OCI-LY7 (cell line): ENCODE measurements at regions not wholly inside any gene's neighbourhood (a gene's known extent, or its start where the extent isn't known, plus 50 kb on each side); places are given as distances from the start of the nearest gene placed in this dataset.

Source experiments
- BruUV-seq: library from RNA; stranded (reverse); fragments of 400-500 nt; replicated peaks from 2 replicates; lab custom pipeline; 2021; lab: Mats Ljungman, UMichigan
- CTCF ChIA-PET: fragments of 300-600 bp; sonication (Branson Sonifier 250); formaldehyde crosslinking; loops from one replicate; lab custom pipeline; 2022; ENCODE audit warnings: antibody characterized with exemption; ENCODE audit not compliant: unreplicated experiment; lab: Charles Lee
- POLR2A ChIA-PET: fragments of 300-600 bp; sonication (Branson Sonifier 250); formaldehyde crosslinking; loops from one replicate; lab custom pipeline; 2022; ENCODE audit warnings: antibody characterized with exemption; lab: Charles Lee
- DNase-seq: peaks from one replicate; pipeline ENCODE4 v3.0.0-alpha.2; 2015; ENCODE audit warnings: low spot score
- H2AFZ ChIP-seq: fragments of 200-600 bp; sonication (generic), shearing (Covaris generic); 2 replicates; pipeline ENCODE4 v1.6.1; 2014; ENCODE audit warnings: mild to moderate bottlenecking, antibody characterized with exemption, low read length, moderate library complexity
- H3K27ac ChIP-seq: fragments of 200-600 bp; sonication (generic); 2 replicates; pipeline ENCODE4 v1.5.1; 2014; ENCODE audit warnings: mixed run types, low read depth, mild to moderate bottlenecking, moderate library complexity, low read length, inconsistent platforms; ENCODE audit not compliant: poor library complexity, severe bottlenecking
- H3K36me3 ChIP-seq: fragments of 200-600 bp; sonication (generic); 2 replicates; pipeline ENCODE4 v1.6.1; 2014; ENCODE audit warnings: mild to moderate bottlenecking, antibody characterized with exemption, low read length, moderate library complexity, mixed read lengths; ENCODE audit not compliant: insufficient read depth
- H3K4me1 ChIP-seq: fragments of 200-600 bp; sonication (generic); 2 replicates; pipeline ENCODE4 v1.5.1; 2014; ENCODE audit warnings: mild to moderate bottlenecking, low read length; ENCODE audit not compliant: insufficient read depth, poor library complexity, severe bottlenecking
- H3K4me2 ChIP-seq: fragments of 200-600 bp; sonication (generic); 2 replicates; pipeline ENCODE4 v1.6.1; 2014; ENCODE audit warnings: mild to moderate bottlenecking, low read length
- H3K4me3 ChIP-seq: fragments of 200-600 bp; sonication (generic); 2 replicates; pipeline ENCODE4 v1.5.1; 2014; ENCODE audit warnings: mild to moderate bottlenecking, low read depth, low read length; ENCODE audit not compliant: poor library complexity, severe bottlenecking
- H3K79me2 ChIP-seq: fragments of 200-600 bp; sonication (generic); 2 replicates; pipeline ENCODE4 v1.6.1; 2016; ENCODE audit warnings: low read depth, mild to moderate bottlenecking, low read length, moderate library complexity, mixed read lengths; ENCODE audit not compliant: insufficient read depth
- H3K9me2 ChIP-seq: fragments of 200-600 bp; sonication (generic); 2 replicates; pipeline ENCODE4 v1.6.1; 2016; ENCODE audit warnings: mild to moderate bottlenecking, low read length, mixed read lengths; ENCODE audit not compliant: insufficient read depth
- H3K9me3 ChIP-seq: fragments of 200-600 bp; sonication (generic); 2 replicates; pipeline ENCODE4 v1.6.1; 2014; ENCODE audit warnings: mild to moderate bottlenecking, mixed run types, low read length, mixed read lengths
- H4K20me1 ChIP-seq: fragments of 200-600 bp; sonication (generic); 2 replicates; pipeline ENCODE4 v1.6.1; 2014; ENCODE audit warnings: mild to moderate bottlenecking, antibody characterized with exemption, low read length, moderate library complexity, mixed read lengths; ENCODE audit not compliant: insufficient read depth
- CTCF ChIP-seq: fragments of 200-600 bp; sonication (generic); conservative IDR thresholded peaks from 2 replicates; pipeline ENCODE4 v1.5.1; 2014; ENCODE audit warnings: mild to moderate bottlenecking, antibody characterized with exemption, low read length, moderate library complexity, mixed read lengths
- EZH2phosphoT487 ChIP-seq: fragments of 200-600 bp; sonication (generic); IDR thresholded peaks from 2 replicates; pipeline ENCODE4 v1.6.1; 2018; ENCODE audit warnings: low read depth, borderline replicate concordance, mild to moderate bottlenecking, mixed run types, antibody characterized with exemption, low read length, moderate library complexity, mixed read lengths
- intact Hi-C: fragments of 100-400 bp; cut with micrococcal nuclease; formaldehyde crosslinking; loops from one replicate; pipeline ENCODE4 v1.10.0; 2022; ENCODE audit not compliant: unreplicated experiment

- DNase-seq: no peak
- ChIA-PET CTCF (no interaction called here), POLR2A (no interaction called here)
- TF ChIP-seq CTCF: no peak
- TF ChIP-seq EZH2phosphoT487: no peak
- Histone ChIP-seq H4K20me1 (no peaks in the 10 kb centered on the region), H3K36me3 (no peaks in the 10 kb centered on the region), H3K27ac (no peak overlapping the region), H3K9me3 (no peaks in the 10 kb centered on the region), H3K4me1 (no peaks in the 10 kb centered on the region), H2AFZ (no peak overlapping the region), H3K4me2 (no peak overlapping the region), H3K79me2 (no peaks in the 10 kb centered on the region), H3K9me2 (no peaks in the 10 kb centered on the region), H3K4me3 (no peak overlapping the region)
- intact Hi-C loops: no loop called here
- BruUV-seq: no TSS peak
These were observed 56.5 kb upstream of the TESK1 start for GRCh38 chr9:35548571-35548970.

- no peak overlapping the region for H3K4me2 ChIP-seq
- no TSS peak for BruUV-seq
- no peak overlapping the region for H3K27ac ChIP-seq
- no peaks in the 10 kb centered on the region for H3K36me3 ChIP-seq
- H3K9me2 ChIP-seq: no peaks in the 10 kb centered on the region
- no peak for DNase-seq
- H3K9me3 ChIP-seq: no peaks in the 10 kb centered on the region
- intact Hi-C loops: no loop called here
- no peak overlapping the region for H2AFZ ChIP-seq
- ChIA-PET CTCF (no interaction called here), POLR2A (interaction anchor here (0.6 to 1.0 kb wide), 2 partner anchors 11 to 37 kb away, joined by 3 to 6 read pairs; no protein-coding TSS in a partner anchor)
- H3K79me2 ChIP-seq: no peaks in the 10 kb centered on the region
- no peak overlapping the region for H3K4me3 ChIP-seq
- H3K4me1 ChIP-seq: peaks cover 3% of the 10 kb centered on the region
- no peaks in the 10 kb centered on the region for H4K20me1 ChIP-seq
- TF ChIP-seq CTCF: no peak
These were observed 55.6 kb upstream of the TESK1 start for GRCh38 chr9:35549441-35549840.

GRCh38 chr9:35552376-35552775 is 52.7 kb upstream of the TESK1 start:
- Histone ChIP-seq H2AFZ (no peak overlapping the region), H3K36me3 (no peaks in the 10 kb centered on the region), H3K9me2 (no peaks in the 10 kb centered on the region), H3K4me1 (peaks cover 3% of the 10 kb centered on the region), H4K20me1 (no peaks in the 10 kb centered on the region), H3K9me3 (no peaks in the 10 kb centered on the region), H3K79me2 (no peaks in the 10 kb centered on the region), H3K27ac (no peak overlapping the region), H3K4me2 (no peak overlapping the region), H3K4me3 (no peak overlapping the region)
- POLR2A ChIA-PET: no interaction called here
- TF ChIP-seq CTCF: no peak
- CTCF ChIA-PET: interaction anchor here (1.1 kb wide), 1 partner anchor 20 kb away, joined by 3 read pairs; no protein-coding TSS in a partner anchor
- no peak for DNase-seq
- intact Hi-C loops: loop anchor here (5.0 kb wide), 1 partner anchor 70 kb away; no protein-coding TSS in a partner anchor
- BruUV-seq: no TSS peak
